HG02798 (cell line): ENCODE measurements at regions not wholly inside any gene's neighbourhood (a gene's known extent, or its start where the extent isn't known, plus 50 kb on each side); places are given as distances from the start of the nearest gene placed in this dataset.
"Not testable (repeated sequence)": the region's sequence is repeated elsewhere in the genome, so short reads cannot be mapped to it uniquely, and the experiment has no call there.

Experiments
- ATAC-seq: cut with Tn5 transposase; IDR thresholded peaks from one replicate; pipeline ENCODE4 v1.9.1; 2021; ENCODE audit warnings: mild to moderate bottlenecking; ENCODE audit not compliant: unreplicated experiment, poor library complexity

DNA sequence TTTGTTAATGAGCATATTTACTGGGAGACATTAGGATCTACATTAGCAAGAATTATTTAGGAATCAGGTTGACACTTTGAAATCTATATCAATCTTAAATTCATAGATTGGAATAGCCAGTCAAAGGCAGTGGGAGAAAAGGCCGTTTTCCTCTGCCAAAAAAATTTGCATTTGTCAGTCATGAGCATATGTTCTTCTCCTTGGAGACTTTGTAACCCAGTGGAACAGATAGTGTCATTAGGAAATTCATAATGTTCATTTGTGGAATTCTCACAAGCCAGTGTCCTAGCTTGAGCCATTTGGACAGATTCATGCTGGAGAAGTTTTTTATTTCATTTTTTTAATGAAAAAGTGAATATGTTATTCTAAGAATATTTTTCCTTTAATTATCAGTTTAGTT is 260.1 kb downstream of the OXSM start:
- no peak for ATAC-seq

DNA sequence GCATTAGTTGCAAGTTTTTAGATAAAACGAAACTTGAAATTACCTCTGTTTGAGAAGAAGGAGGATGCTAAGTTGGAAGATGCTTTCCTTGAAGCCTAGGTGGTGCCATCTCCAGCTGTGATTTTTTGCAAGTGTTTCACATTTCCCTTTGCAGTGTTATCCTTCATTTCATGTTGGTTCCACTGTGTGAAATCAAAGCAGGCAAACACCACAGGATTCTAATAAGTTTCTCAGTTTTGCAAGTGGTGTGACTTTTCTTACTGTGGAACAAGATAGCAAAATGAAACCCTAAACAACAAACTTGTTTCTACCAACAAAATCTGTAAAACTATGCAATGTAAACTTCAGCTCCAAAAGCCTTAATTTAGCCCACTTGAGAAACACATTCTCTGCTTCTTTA is 260.9 kb downstream of the OXSM start:
- no peak for ATAC-seq

DNA sequence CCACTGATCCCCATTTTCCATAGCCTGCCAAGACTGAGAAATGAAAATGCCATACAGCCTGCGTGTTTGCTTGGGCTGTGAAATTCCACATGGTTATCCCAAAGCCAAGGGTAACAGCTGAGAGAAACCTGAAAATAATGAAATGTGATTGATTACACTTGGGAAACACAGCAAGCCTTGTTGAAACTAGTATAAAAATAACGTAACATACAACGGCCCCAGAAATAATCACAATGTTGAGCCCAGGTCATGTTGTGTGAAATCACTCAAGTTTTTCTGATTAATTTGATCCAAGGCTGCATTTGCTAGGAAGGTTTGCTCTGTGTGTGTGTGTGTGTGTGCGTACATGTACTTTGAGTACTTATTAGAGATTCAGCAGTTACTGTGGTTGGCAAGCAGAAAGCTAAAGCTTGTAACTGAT is 269.0 kb downstream of the OXSM start:
- ATAC-seq = no peak

DNA sequence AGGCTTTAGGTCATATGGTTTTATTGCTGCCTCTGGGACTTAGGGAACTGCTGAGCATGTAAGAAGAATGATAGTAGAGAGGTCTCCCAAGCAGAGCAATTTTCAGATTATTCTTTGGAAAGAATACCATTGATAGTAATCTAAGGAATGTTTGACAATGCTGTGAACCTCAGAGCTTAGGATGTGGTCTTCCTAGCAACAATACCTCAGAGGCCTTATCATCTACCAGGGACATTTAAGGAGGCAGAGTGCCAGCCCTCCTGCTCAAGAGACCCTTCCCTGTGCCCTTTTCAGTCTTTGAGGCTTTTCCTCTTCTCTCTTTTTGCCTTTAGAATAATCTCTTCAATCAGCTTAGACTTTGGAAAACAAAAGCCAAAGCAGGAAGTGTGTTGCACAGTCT is 272.1 kb downstream of the OXSM start:
- ATAC-seq = no peak

DNA sequence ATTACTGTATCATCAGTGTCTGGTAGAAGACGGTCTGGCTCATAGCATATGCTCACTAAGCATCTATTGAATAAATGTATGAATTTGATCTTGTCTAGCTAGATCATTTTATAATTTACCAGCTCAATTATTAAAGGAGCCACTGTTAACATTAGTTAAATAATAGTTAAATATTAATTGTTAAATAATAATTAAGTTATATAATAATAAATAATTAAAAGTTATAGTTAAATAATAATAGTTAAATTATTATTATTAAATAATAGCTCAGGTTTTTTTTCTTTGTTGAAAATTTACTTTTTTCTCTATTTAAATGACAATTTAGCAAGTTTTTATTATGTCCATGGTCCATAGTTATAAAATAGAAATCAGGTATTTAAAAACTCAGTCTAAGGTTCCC is 274.4 kb downstream of the OXSM start:
- ATAC-seq = no peak

DNA sequence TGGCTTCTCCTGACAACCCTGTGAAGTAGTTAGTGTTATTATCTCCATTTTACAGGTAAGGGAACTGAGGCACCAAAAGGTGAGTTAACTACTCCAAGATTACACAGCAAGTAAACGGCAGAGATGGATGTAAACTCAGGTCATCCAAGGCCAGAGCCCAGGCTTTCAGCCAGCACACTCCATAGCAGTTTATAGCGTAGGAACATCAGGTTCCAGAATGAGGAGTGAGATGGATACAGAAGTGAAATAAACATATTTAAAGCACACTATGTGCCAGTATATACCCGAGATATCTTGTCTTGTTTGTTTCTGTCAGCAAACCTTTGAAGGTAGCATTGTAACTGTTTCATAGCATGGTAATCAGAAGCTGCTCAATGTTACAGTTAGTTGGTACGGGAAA is 279.0 kb downstream of the OXSM start:
- ATAC-seq = no peak

DNA sequence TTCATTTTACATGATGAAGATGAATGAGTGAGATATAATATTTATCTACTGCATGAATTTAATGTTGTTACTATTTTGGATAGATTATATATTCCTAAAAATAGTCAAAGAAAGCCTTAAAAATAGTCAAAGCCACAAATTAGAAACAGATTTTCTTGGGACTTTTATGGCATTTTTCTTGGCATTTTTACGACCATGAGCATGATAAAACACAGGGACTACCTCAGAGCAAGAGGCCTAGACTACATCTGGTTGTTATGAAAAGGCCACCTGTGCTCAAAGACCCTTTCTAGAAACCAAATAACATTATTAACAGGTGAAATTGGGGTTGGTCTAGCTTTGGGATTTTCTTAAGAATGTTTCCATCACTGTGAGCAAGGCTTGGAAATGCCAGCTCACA is 281.0 kb downstream of the OXSM start:
- ATAC-seq = no peak

DNA sequence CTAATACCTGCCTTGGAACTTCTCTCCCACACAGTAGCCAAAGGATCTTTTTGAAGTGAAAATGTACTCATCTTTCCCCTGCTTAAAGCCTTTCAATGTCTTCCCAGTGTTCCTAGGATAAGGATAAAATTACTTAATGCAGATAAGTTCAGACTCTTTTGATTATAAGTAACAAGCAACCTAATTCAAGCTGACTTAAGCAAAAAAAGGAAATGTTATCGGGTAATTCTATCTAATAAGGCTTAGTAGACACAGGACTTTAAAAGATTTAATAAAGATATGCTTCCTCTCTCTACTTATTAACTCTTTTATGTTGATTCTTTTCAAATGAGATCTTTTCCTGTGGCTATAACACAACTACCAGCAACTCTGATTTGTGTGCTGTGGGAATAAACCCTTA is 284.2 kb downstream of the OXSM start:
- no peak for ATAC-seq

DNA sequence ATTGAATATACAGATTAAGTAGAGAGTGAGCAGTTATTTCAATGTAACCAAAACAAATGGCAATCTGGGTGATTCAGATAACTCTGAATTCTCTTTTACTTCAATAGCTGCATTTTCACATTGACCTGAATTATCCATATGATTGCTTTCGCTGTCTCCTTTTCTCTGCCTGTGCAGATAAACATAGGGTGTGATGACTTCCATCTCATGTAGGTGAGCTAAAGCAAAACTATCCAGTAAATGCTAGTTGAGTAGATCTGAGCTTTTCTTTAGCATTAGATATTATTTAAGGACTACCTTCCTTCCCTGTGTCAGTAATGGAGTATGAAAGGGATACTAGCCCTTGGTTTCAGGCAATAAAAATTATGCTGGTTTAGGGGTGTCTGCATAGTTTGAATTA is 288.6 kb downstream of the OXSM start:
- ATAC-seq = no peak

DNA sequence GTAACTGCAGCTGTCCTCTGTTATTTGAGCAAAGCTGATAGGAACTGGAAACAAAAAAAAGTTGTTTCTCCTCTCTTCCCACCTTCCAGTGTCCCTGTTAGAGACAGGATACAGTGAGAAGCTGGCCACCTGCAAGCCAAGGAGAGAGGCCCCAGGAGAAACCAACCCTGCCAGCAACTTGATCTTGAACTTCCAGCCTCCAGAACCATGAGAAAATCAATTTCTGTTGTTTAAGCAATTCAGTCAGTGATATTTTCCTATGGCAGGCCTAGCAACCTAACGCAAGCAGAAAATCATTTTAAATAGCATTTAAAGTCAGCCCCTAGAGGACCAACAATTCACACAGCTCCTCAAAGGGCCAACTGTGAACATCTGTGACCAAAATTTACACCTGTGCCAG is 291.3 kb downstream of the OXSM start:
- no peak for ATAC-seq

DNA sequence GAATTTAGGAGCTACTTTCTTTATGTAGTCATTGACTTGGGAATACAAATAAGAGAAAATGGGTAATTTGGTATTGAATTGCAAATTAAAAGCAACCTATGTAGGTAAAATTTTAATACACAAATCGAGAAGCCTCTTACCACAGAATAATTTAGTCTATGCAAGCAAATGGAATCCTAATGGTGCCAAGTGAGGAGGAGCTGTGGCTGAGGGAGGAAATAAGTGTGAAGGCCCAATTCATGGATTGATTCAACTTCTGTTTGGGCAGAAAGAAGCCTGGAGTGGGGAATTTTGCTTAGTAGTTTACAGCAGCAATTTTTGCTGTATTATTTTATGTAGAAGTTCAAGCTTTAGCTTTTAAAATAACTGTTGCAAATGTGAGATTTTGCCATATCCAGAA is 291.9 kb downstream of the OXSM start:
- ATAC-seq = no peak

DNA sequence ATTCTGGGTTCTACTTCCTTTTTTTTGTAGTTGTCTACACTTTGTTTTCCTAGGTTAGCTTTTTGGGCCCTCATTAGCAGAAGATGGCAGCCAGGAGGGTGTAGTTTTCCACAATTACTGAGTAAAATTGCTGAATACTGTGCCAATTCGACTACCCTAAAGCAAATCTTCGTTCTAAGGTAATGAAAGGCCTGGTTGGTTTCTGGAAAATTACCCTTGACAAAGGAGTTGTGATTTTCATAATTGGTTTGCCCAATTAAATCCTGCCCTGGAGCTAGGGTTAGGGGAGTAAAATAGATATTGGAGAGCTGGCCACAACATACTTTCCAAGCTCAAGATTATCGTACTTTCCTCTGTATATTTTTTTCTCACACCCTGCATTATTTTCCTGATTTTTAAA is 293.0 kb downstream of the OXSM start:
- ATAC-seq = no peak

DNA sequence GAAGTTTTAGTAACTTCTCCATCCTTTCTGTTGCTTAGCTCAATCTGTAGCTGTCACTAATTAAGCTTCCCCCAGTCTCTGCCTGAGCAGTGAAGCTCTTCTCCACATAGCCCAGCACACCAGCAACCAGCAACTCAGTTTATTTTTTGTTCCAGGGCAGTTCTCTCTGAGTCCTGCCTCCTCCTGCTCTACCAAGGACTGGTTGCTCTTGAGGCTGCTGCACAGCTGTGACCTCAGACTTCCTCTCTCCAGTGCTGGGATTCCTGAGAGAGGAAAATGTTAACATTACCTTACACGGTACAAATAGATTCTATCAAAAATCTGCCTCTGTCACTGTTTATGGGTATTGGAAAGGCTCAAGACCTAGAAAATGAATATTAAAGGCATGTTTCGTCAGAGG is 294.7 kb downstream of the OXSM start:
- no peak for ATAC-seq

DNA sequence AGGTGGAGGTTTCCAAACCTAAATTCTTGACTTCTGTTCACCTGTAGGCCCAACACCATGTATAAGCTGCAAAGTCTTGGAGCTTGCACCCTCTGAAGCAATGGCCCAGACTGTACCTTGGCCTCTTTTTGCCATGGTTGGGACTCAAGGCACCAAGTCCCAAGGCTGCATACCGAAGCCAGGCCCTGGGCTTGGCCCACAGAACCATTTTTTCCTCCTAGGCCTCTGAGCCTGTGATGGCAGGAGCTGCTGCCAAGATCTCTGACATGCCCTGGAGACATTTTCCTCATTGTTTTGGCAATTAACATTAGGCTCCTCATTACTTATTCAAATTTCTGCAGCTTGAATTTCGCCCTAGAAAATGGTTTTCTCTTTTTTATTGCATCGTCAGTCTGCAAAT is 297.9 kb downstream of the OXSM start:
- no peak for ATAC-seq

DNA sequence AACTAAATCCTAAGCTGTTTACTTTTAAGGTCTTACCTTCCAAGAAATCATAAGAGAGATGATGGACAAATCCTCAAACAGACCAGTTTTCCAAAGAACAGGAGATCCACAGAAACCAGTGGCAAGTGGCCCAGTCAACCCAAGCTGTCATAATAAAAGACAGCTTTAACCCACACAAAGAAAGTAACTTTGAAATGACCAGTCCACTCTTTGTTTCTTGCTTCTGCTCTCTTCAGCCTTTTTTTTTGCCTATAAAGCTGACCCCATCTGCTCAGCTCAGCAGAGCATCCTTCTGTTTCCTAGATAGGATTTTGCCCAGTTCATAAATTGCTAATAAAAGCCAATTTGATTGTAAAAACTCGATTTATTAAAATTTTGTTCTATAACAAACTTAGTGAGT is 299.4 kb downstream of the OXSM start:
- ATAC-seq = no peak

DNA sequence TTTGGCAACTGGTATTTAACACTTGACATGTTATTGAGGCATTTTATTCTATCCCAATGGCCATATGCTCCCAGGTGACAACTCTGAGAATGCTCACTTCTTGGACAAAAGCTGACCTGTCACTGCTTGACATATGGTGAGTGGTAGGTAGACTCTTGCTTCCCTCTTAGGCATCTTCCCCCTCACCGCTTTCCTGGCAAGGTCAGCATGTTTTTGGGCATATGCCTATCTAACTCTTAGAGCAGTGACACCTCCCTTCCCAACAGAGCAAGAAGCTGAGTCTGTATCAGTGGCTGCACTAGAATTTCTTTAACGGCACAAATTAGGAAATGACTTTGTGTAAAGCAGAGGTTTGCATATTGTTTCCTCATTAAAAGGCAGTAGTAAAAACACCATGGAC is 300.7 kb downstream of the OXSM start:
- ATAC-seq = no peak

DNA sequence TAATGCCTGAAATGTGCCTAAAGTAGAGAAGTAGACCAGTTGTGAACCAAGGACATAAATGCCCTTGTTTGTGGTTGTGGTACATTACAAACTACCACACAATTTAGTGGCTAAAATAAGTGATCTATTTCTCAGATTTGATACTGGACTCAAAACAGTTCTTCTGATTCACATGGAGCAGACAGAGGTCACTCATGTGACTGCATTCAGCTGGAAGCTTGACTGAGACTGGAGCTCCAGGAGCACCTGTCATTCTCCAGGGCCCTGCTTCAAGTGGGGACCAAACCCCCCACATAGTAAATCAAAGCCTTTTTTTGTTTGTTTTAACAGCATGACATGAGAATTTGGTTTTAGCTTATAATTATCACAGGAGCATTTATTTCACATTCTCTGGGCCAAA is 301.2 kb downstream of the OXSM start:
- no peak for ATAC-seq

DNA sequence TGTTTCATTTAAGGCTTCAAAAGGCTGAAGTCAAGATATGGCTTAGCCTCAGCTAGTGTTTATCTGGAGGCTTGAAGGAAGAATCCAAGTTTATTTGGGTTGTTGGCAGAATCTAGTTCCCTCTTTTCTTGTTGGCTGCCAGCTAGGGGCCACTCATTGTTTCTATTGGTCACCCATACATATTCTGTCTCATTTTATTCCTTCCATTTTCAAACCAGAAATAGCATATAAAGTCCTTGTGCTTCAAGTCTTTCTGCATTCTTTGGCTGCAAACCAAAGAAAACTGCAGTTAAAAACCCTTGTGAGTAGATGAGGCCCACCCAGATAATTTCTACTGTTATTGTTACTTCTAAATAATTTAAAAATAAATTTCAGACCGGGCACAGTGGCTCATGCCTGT is 301.7 kb downstream of the OXSM start:
- no peak for ATAC-seq

DNA sequence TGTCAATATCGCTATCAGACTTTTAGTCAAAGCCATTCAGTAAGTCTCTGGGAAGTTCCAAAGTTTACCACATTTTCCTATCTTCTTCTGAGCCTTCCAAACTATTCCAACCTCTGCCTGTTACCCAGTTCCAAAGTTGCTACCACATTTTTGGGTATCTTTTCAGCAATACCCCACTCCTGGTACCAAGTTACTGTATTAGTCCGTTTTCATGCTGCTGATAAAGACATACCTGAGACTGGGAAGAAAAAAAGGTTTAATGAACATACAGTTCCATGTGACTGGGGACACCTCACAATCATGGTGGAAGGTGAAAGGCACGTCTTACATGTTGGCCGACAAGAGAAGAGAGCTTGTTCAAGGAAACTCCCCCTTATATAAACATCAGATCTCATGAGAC is 307.2 kb downstream of the OXSM start:
- ATAC-seq = not testable (repeated sequence)

DNA sequence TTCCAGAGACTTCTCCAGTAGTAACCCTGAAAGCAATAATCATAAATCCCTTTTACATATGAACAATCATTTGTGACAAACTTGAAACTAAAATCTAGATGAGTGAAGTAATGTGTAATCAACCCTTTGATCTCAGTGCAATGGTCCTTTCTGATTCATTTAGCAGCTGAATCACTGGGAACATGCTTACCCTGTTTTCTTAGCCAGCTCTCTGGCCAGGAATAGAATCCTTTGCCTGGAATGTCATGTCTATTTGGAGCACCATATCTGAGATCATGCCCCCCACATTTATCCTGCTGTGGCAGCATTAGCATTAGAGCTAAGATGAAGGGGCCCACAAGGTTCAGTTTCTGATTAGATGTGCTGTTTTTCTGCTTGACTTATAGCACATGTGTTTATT is 309.8 kb downstream of the OXSM start:
- no peak for ATAC-seq

DNA sequence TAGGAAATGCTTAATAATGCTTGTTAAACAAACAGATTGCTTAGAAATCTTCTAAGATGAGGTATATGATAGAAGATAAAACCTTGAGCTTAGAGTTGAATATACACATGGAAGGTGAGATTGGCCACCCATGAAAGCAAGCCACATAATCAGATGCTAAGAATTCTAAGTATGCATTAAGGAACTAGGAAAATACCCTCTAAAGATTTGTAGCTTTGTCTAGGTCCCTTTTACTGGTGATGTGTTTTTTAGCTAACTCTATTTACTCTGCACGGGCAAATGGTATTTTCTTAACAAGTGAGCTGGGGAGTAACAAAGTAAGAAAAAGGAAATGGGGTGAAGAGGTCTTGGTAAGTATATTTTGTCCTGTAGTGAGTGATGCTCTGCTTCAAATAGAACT is 310.3 kb downstream of the OXSM start:
- ATAC-seq = no peak

DNA sequence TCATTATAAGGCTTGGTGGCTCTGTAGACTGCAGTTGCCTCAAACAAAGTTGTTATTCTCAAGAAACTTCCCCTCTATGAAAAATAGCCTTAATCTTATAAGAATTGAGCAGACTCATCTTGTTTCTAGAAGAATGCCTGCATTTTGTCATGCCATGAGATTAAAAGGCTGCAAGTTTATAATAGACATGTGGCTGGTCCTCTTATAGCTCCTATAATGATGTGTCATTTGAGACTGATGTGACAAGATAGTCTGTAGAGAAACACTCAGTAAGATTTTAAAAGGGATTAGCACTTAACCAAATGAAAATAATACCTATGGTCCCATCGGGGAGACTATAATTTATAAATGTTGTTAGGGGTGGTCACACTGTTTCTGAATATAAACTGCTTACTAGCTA is 312.5 kb downstream of the OXSM start:
- no peak for ATAC-seq

DNA sequence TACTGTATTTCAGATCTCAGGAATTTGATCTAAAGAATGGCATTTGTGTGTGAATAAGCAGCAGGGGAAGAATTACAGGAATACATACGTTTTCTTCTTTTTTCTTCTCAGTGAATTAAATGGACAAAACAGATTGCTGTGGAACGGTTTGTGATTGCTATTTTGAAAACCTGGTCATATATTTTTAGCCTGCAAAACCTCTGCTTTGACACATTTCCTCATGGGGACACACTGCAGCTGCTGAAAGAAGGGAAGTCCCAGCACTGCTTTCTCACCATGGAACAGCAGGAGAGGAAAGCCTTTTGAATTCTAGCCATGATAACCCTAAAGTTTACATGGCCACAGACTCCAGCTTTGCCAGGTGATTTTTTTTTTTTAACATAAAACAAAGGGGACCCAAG is 315.0 kb downstream of the OXSM start:
- no peak for ATAC-seq

DNA sequence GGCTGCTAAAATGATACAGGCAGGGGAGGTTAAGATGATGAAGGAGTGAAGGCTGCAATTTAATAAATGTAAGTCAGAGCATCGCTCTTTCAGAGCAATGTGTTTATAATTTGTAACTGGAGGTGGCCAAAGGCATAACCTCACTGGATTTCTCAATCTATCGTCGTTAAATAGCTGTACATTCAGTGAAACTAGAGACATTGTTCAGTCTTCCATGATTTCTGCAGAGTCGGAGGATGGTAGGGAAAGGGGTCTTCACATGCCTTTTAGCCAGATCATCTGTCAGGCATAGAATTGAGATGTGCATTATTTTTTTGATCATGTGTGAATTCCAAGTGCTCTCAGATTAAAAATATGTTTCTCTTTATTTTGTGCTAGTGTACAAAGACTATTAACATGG is 315.4 kb downstream of the OXSM start:
- ATAC-seq = no peak
